HG03159 (cell line): ENCODE measurements at regions not wholly inside any gene's neighbourhood (a gene's known extent, or its start where the extent isn't known, plus 50 kb on each side); places are given as distances from the start of the nearest gene placed in this dataset.

Experiments used
- ATAC-seq: cut with Tn5 transposase; IDR thresholded peaks from one replicate; pipeline ENCODE4 v1.9.1; 2021; ENCODE audit warnings: mild to moderate bottlenecking, moderate library complexity; ENCODE audit not compliant: unreplicated experiment

- ATAC-seq: no peak
Measured at GRCh38 chr4:163621821-163622220, 127.3 kb downstream of the TMA16 start.

GRCh38 chr4:163622379-163623035, 128.0 kb downstream of the TMA16 start:
- ATAC-seq: no peak

GRCh38 chr4:163623787-163624186, 129.3 kb downstream of the TMA16 start:
- no peak for ATAC-seq

GRCh38 chr4:163624727-163625126, 130.2 kb downstream of the TMA16 start:
- ATAC-seq: no peak

- no peak for ATAC-seq
Measured at GRCh38 chr4:163631288-163631687, 136.8 kb downstream of the TMA16 start.

- ATAC-seq: no peak
Measured at GRCh38 chr4:163638909-163639308, 144.4 kb downstream of the TMA16 start.

- no peak for ATAC-seq
Measured at GRCh38 chr4:163649557-163650091, 155.1 kb downstream of the TMA16 start.

GRCh38 chr4:163651761-163652160, 157.3 kb downstream of the TMA16 start:
- no peak for ATAC-seq

- ATAC-seq: no peak
Measured at GRCh38 chr4:163654621-163655020, 160.1 kb downstream of the TMA16 start.

GRCh38 chr4:163660636-163661035, 166.1 kb downstream of the TMA16 start:
- ATAC-seq: no peak

- no peak for ATAC-seq
Measured at GRCh38 chr4:163662768-163663167, 168.3 kb downstream of the TMA16 start.

GRCh38 chr4:163663454-163664225, 169.2 kb downstream of the TMA16 start:
- ATAC-seq: peak; percentile 85

GRCh38 chr4:163665101-163665500, 170.6 kb downstream of the TMA16 start:
- ATAC-seq: no peak

- peak; percentile 40 for ATAC-seq
Measured at GRCh38 chr4:163665521-163666331, 171.2 kb downstream of the TMA16 start.

GRCh38 chr4:163666332-163666873, 171.9 kb downstream of the TMA16 start:
- ATAC-seq: no peak

- ATAC-seq: no peak
Measured at GRCh38 chr4:163672751-163673150, 178.3 kb downstream of the TMA16 start.

GRCh38 chr4:163673848-163674697, 179.6 kb downstream of the TMA16 start:
- peak; percentile 67 for ATAC-seq

- no peak for ATAC-seq
Measured at GRCh38 chr4:163679189-163679588, 184.7 kb downstream of the TMA16 start.

GRCh38 chr4:163680386-163681098, 186.1 kb downstream of the TMA16 start:
- no peak for ATAC-seq
